SKM-1 (cell line): ENCODE measurements at regions not wholly inside any gene's neighbourhood (a gene's known extent, or its start where the extent isn't known, plus 50 kb on each side); places are given as distances from the start of the nearest gene placed in this dataset.
"Not testable (repeated sequence)": the region's sequence is repeated elsewhere in the genome, so short reads cannot be mapped to it uniquely, and the experiment has no call there.

Experiments
- DNase-seq: peaks from one replicate; lab custom pipeline; 2025; ENCODE audit not compliant: unreplicated experiment; lab: John Stamatoyannopoulos, UW

- no peak for DNase-seq
Observed at GRCh38 chr10:9229702-9230244, 1175.3 kb downstream of the GATA3 start.

- DNase-seq = no peak
Observed at GRCh38 chr10:9230625-9231024, 1176.1 kb downstream of the GATA3 start.

GRCh38 chr10:9234191-9234590 is 1179.7 kb downstream of the GATA3 start:
- DNase-seq = no peak

GRCh38 chr10:9238041-9238440 is 1183.6 kb downstream of the GATA3 start:
- DNase-seq = no peak

- DNase-seq = no peak
Observed at GRCh38 chr10:9239298-9239697, 1184.8 kb downstream of the GATA3 start.

GRCh38 chr10:9243941-9244411 is 1189.5 kb downstream of the GATA3 start:
- DNase-seq = no peak

- no peak for DNase-seq
Observed at GRCh38 chr10:9244864-9245263, 1190.4 kb downstream of the GATA3 start.

GRCh38 chr10:9253121-9253520 is 1198.6 kb downstream of the GATA3 start:
- no peak for DNase-seq

- no peak for DNase-seq
Observed at GRCh38 chr10:9254353-9254752, 1199.9 kb downstream of the GATA3 start.

- DNase-seq = no peak
Observed at GRCh38 chr10:9260690-9261089, 1206.2 kb downstream of the GATA3 start.

GRCh38 chr10:9262770-9263169 is 1208.3 kb downstream of the GATA3 start:
- DNase-seq = no peak

- DNase-seq = no peak
Observed at GRCh38 chr10:9268176-9268575, 1213.7 kb downstream of the GATA3 start.

- not testable (repeated sequence) for DNase-seq
Observed at GRCh38 chr10:9273126-9273833, 1218.8 kb downstream of the GATA3 start.

GRCh38 chr10:9274206-9274755 is 1219.8 kb downstream of the GATA3 start:
- DNase-seq = no peak

- DNase-seq = no peak
Observed at GRCh38 chr10:9275861-9276260, 1221.4 kb downstream of the GATA3 start.

GRCh38 chr10:9285690-9286089 is 1231.2 kb downstream of the GATA3 start:
- no peak for DNase-seq

- DNase-seq = no peak
Observed at GRCh38 chr10:9289811-9290210, 1235.3 kb downstream of the GATA3 start.

- no peak for DNase-seq
Observed at GRCh38 chr10:9291081-9291480, 1236.6 kb downstream of the GATA3 start.

GRCh38 chr10:9294132-9294663 is 1239.7 kb downstream of the GATA3 start:
- no peak for DNase-seq

- no peak for DNase-seq
Observed at GRCh38 chr10:9294865-9295264, 1240.4 kb downstream of the GATA3 start.

GRCh38 chr10:9296190-9296589 is 1241.7 kb downstream of the GATA3 start:
- no peak for DNase-seq

- DNase-seq = no peak
Observed at GRCh38 chr10:9297580-9297979, 1243.1 kb downstream of the GATA3 start.
